CD14-positive monocyte (primary cell): ENCODE measurements at regions not wholly inside any gene's neighbourhood (a gene's known extent, or its start where the extent isn't known, plus 50 kb on each side); places are given as distances from the start of the nearest gene placed in this dataset.

Source experiments
- DNase-seq, 3 donors: peaks; one replicate each; pipeline ENCODE4 v3.0.0-alpha.2; 2011 to 2022
- H2AFZ ChIP-seq: 2 replicates; pipeline ENCODE4 v1.6.0; 2012; ENCODE audit warnings: mild to moderate bottlenecking, low read depth, low read length, inconsistent platforms; ENCODE audit not compliant: insufficient read depth, poor library complexity, severe bottlenecking
- H3K27ac ChIP-seq, 2 donors: 1 replicate in 1 of 2; 2 replicates in 1 of 2; pipeline ENCODE4 v1.5.1; 2012 to 2013; ENCODE audit warnings: low read length in 2 of 2, control low read depth in 1 of 2, inconsistent platforms in 1 of 2, low read depth in 1 of 2, mild to moderate bottlenecking in 1 of 2
- H3K27me3 ChIP-seq, 2 donors: one replicate each; pipeline versions ENCODE4 v1.6.0 to v1.6.1; 2011 to 2013; ENCODE audit warnings: low read length in 2 of 2; ENCODE audit not compliant: control insufficient read depth in 2 of 2, insufficient read depth in 2 of 2
- H3K36me3 ChIP-seq, 2 donors: replicated peaks in 1 of 2; 1 replicate in 1 of 2; 2 replicates in 1 of 2; pipeline versions ENCODE4 v1.5.1 to v1.6.1; 2012 to 2013; ENCODE audit warnings: low read length in 2 of 2, control low read depth in 1 of 2, inconsistent platforms in 1 of 2, mild to moderate bottlenecking in 1 of 2; ENCODE audit not compliant: insufficient read depth in 2 of 2, control insufficient read depth in 1 of 2
- H3K4me1 ChIP-seq, 2 donors: 1 replicate in 1 of 2; 2 replicates in 1 of 2; pipeline versions ENCODE4 v1.5.1 to v1.6.1; 2012 to 2013; ENCODE audit warnings: low read length in 2 of 2, control low read depth in 1 of 2, inconsistent platforms in 1 of 2, mild to moderate bottlenecking in 1 of 2, moderate library complexity in 1 of 2; ENCODE audit not compliant: insufficient read depth in 2 of 2, control insufficient read depth in 1 of 2
- H3K4me2 ChIP-seq: replicated peaks from 2 replicates; pipeline ENCODE3; 2012; ENCODE audit warnings: low read length, moderate library complexity, mild to moderate bottlenecking; ENCODE audit not compliant: poor library complexity, severe bottlenecking; ENCODE audit errors: extremely low read depth
- H3K4me3 ChIP-seq, 3 experiments: fragments of 200-600 bp in 1 of 3; sonication (generic) in 1 of 3; replicated peaks in 1 of 3; 1 replicate in 2 of 3; 2 replicates in 1 of 3; pipeline ENCODE4 v1.5.1; 2011 to 2013; ENCODE audit warnings: low read length in 3 of 3, mild to moderate bottlenecking in 3 of 3, control low read depth in 2 of 3, low read depth in 2 of 3, inconsistent platforms in 1 of 3, moderate library complexity in 1 of 3
- H3K79me2 ChIP-seq: 2 replicates; pipeline ENCODE4 v1.6.0; 2012; ENCODE audit warnings: mild to moderate bottlenecking, control low read depth, inconsistent platforms, low read length, moderate library complexity; ENCODE audit not compliant: insufficient read depth
- H3K9ac ChIP-seq: 2 replicates; pipeline ENCODE4 v1.6.0; 2017; ENCODE audit warnings: low read length, mild to moderate bottlenecking; ENCODE audit not compliant: insufficient read depth, poor library complexity, severe bottlenecking
- H3K9me3 ChIP-seq, 2 donors: replicated peaks in 1 of 2; 1 replicate in 1 of 2; 2 replicates in 1 of 2; pipeline versions ENCODE4 v1.5.1 to v1.6.1; 2012 to 2013; ENCODE audit warnings: low read length in 2 of 2, control low read depth in 1 of 2; ENCODE audit not compliant: control insufficient read depth in 1 of 2, insufficient read depth in 1 of 2
- H4K20me1 ChIP-seq: 2 replicates; pipeline ENCODE4 v1.6.0; 2012; ENCODE audit warnings: mild to moderate bottlenecking, low read length, control low read depth, moderate library complexity; ENCODE audit not compliant: insufficient read depth
- H3K27ac Mint-ChIP-seq, 7 donors: one replicate each; pipeline ENCODE4 v1.8.0; 2020; ENCODE audit warnings: mild to moderate bottlenecking in 7 of 7, mixed read lengths in 7 of 7, moderate library complexity in 6 of 7, inconsistent platforms in 2 of 7
- H3K27me3 Mint-ChIP-seq, 3 donors: one replicate each; pipeline ENCODE4 v1.8.0; 2021 to 2022; ENCODE audit warnings: low read depth in 3 of 3, mild to moderate bottlenecking in 3 of 3, mixed read lengths in 3 of 3, moderate library complexity in 3 of 3, inconsistent platforms in 1 of 3
- H3K36me3 Mint-ChIP-seq, 2 donors: one replicate each; pipeline ENCODE4 v1.8.0; 2020; ENCODE audit warnings: mixed read lengths in 2 of 2, inconsistent platforms in 1 of 2, mild to moderate bottlenecking in 1 of 2
- H3K4me1 Mint-ChIP-seq: one replicate; pipeline ENCODE4 v1.8.0; 2020; ENCODE audit warnings: mild to moderate bottlenecking, mixed read lengths
- H3K4me3 Mint-ChIP-seq, 2 donors: one replicate each; pipeline ENCODE4 v1.8.0; 2020; ENCODE audit warnings: mild to moderate bottlenecking in 2 of 2, mixed read lengths in 2 of 2, moderate library complexity in 1 of 2
- H3K9me3 Mint-ChIP-seq, 7 donors: one replicate each; pipeline ENCODE4 v1.8.0; 2020 to 2022; ENCODE audit warnings: mixed read lengths in 7 of 7, mild to moderate bottlenecking in 6 of 7, moderate library complexity in 6 of 7, inconsistent platforms in 2 of 7
- CTCF ChIP-seq: fragments of 200-600 bp; IDR thresholded peaks from one replicate; pipeline ENCODE4 v1.8.0; 2022; ENCODE audit warnings: antibody characterized with exemption, mild to moderate bottlenecking
- WGBS: methylation state at CpG from one replicate; pipeline ENCODE4 v1.1.5; 2013; ENCODE audit warnings: missing lambda C conversion rate; ENCODE audit not compliant: insufficient coverage; 5-methylcytosine and 5-hydroxymethylcytosine counted together
- intact Hi-C, 2 donors: fragments of 100-400 bp; cut with micrococcal nuclease; formaldehyde crosslinking; loops; one replicate each; pipeline versions ENCODE4 v1.15.0 to v1.15.1; 2023

GRCh38 chr4:58453956-58454355 is 1343.8 kb upstream of the IGFBP7 start:
- Mint-ChIP-seq H3K4me3 (no peak overlapping the region), H3K36me3 (no peaks in the 10 kb centered on the region), H3K27me3 (peaks cover 0 to 1% (median 0%) of the 10 kb centered on the region in 3 donors), H3K27ac (no peak overlapping the region), H3K4me1 (no peaks in the 10 kb centered on the region), H3K9me3 (peaks cover 2 to 15% (median 10%) of the 10 kb centered on the region in 7 donors)
- Histone ChIP-seq H3K4me3 (no peak overlapping the region), H3K27me3 (no peaks in the 10 kb centered on the region), H3K4me2 (no peak overlapping the region), H3K27ac (no peak overlapping the region), H3K4me1 (no peaks in the 10 kb centered on the region), H3K36me3 (no peaks in the 10 kb centered on the region), H4K20me1 (no peaks in the 10 kb centered on the region), H2AFZ (no peak overlapping the region), H3K79me2 (no peaks in the 10 kb centered on the region), H3K9ac (no peak overlapping the region), H3K9me3 (peaks cover 11 to 14% of the 10 kb centered on the region in 2 donors)
- TF ChIP-seq CTCF, result no peak
- no peak for DNase-seq
- intact Hi-C loops, result no loop called here
- 90% methylated on average over 6 of the region's 6 CpGs for WGBS

- H3K9me3 Mint-ChIP-seq, result peaks cover 0 to 7% (median 3%) of the 10 kb centered on the region in 7 donors
- H3K27me3 Mint-ChIP-seq, result peaks cover 0 to 1% (median 0%) of the 10 kb centered on the region in 3 donors
- Histone ChIP-seq H3K27ac (no peak overlapping the region), H3K79me2 (no peaks in the 10 kb centered on the region), H3K4me3 (no peak overlapping the region), H2AFZ (no peak overlapping the region), H3K27me3 (no peaks in the 10 kb centered on the region), H3K9ac (no peak overlapping the region), H3K9me3 (peaks cover 0 to 2% of the 10 kb centered on the region in 2 donors), H3K4me2 (no peak overlapping the region), H3K4me1 (no peaks in the 10 kb centered on the region), H4K20me1 (no peaks in the 10 kb centered on the region), H3K36me3 (no peaks in the 10 kb centered on the region)
- H3K27ac Mint-ChIP-seq, result no peak overlapping the region
- no peaks in the 10 kb centered on the region for H3K4me1 Mint-ChIP-seq
- TF ChIP-seq CTCF, result no peak
- no peak for DNase-seq
- intact Hi-C loops, result no loop called here
- no peaks in the 10 kb centered on the region for H3K36me3 Mint-ChIP-seq
- no peak overlapping the region for H3K4me3 Mint-ChIP-seq
- WGBS, result no CpG with 5 or more reads among the region's 2 CpGs
Measured at GRCh38 chr4:58451707-58452106, 1341.5 kb upstream of the IGFBP7 start.
